Caco-2 (cell line): ENCODE measurements at regions not wholly inside any gene's neighbourhood (a gene's known extent, or its start where the extent isn't known, plus 50 kb on each side); places are given as distances from the start of the nearest gene placed in this dataset.

Experiments used
- BruUV-seq: library from RNA; stranded (reverse); fragments of 400-500 nt; replicated peaks from 2 replicates; lab custom pipeline; 2021; lab: Mats Ljungman, UMichigan
- CTCF ChIA-PET: fragments of 300-600 bp; sonication (Branson Sonifier 250); formaldehyde crosslinking; loops from one replicate; lab custom pipeline; 2022; ENCODE audit warnings: antibody characterized with exemption; lab: Charles Lee
- POLR2A ChIA-PET: fragments of 300-600 bp; sonication (Branson Sonifier 250); formaldehyde crosslinking; loops from one replicate; lab custom pipeline; 2022; ENCODE audit warnings: antibody characterized with exemption; lab: Charles Lee
- DNase-seq, 2 experiments: peaks; one replicate each; pipeline versions ENCODE4 v3.0.0 to v3.0.0-alpha.2; 2020 to 2022
- H3K27me3 ChIP-seq: replicated peaks from 2 replicates; pipeline ENCODE4 v1.6.0; 2011; ENCODE audit warnings: low read length; ENCODE audit not compliant: control insufficient read depth, insufficient read depth
- H3K36me3 ChIP-seq: 2 replicates; pipeline ENCODE4 v1.5.1; 2011; ENCODE audit warnings: low read length; ENCODE audit not compliant: control insufficient read depth, insufficient read depth
- H3K4me1 ChIP-seq: fragments of 250-450 bp; sonication (Bioruptor Pico); 2 replicates; pipeline ENCODE4 v1.5.1; 2020; ENCODE audit warnings: mild to moderate bottlenecking
- H3K4me3 ChIP-seq: 2 replicates; pipeline ENCODE4 v1.5.1; 2011; ENCODE audit warnings: low read depth, mild to moderate bottlenecking, control low read depth, low read length
- H3K9me3 ChIP-seq: fragments of 250-450 bp; sonication (Bioruptor Pico); 2 replicates; pipeline ENCODE4 v1.5.1; 2020; ENCODE audit warnings: mild to moderate bottlenecking, moderate library complexity
- H3K27ac Mint-ChIP-seq: one replicate; pipeline ENCODE4 v1.8.0; 2022; ENCODE audit warnings: mixed read lengths; ENCODE audit not compliant: unreplicated experiment
- H3K27me3 Mint-ChIP-seq: one replicate; pipeline ENCODE4 v1.8.0; 2022; ENCODE audit warnings: mixed read lengths; ENCODE audit not compliant: insufficient read depth, unreplicated experiment
- H3K36me3 Mint-ChIP-seq: one replicate; pipeline ENCODE4 v1.8.0; 2022; ENCODE audit warnings: mild to moderate bottlenecking, mixed read lengths; ENCODE audit not compliant: insufficient read depth, unreplicated experiment
- H3K4me1 Mint-ChIP-seq: one replicate; pipeline ENCODE4 v1.8.0; 2022; ENCODE audit warnings: low read depth, mixed read lengths; ENCODE audit not compliant: unreplicated experiment
- H3K4me3 Mint-ChIP-seq: one replicate; pipeline ENCODE4 v1.8.0; 2022; ENCODE audit warnings: mild to moderate bottlenecking, moderate library complexity, mixed read lengths; ENCODE audit not compliant: unreplicated experiment
- H3K9me3 Mint-ChIP-seq: one replicate; pipeline ENCODE4 v1.8.0; 2022; ENCODE audit warnings: mixed read lengths; ENCODE audit not compliant: unreplicated experiment
- CTCF ChIP-seq, 2 experiments: fragments of 200-600 bp in 1 of 2; IDR thresholded peaks; 1 replicate in 1 of 2; 2 replicates in 1 of 2; pipeline versions ENCODE4 v1.5.1 to v1.8.0; 2011 to 2022; ENCODE audit warnings: antibody characterized with exemption in 1 of 2, control low read depth in 1 of 2, inconsistent platforms in 1 of 2, low read depth in 1 of 2, low read length in 1 of 2, mild to moderate bottlenecking in 1 of 2, moderate library complexity in 1 of 2; ENCODE audit not compliant: insufficient read depth in 1 of 2, severe bottlenecking in 1 of 2, unreplicated experiment in 1 of 2
- intact Hi-C: fragments of 100-400 bp; cut with micrococcal nuclease; formaldehyde crosslinking; loops from one replicate; pipeline ENCODE4 v1.10.0; 2022; ENCODE audit not compliant: unreplicated experiment

GRCh38 chr9:557601-558201, 283.8 kb upstream of the DMRT1 start:
- Histone ChIP-seq H3K9me3 (no peaks in the 10 kb centered on the region), H3K27me3 (no peaks in the 10 kb centered on the region), H3K36me3 (no peaks in the 10 kb centered on the region), H3K4me3 (no peak overlapping the region), H3K4me1 (peaks cover 49% of the 10 kb centered on the region)
- BruUV-seq: no TSS peak
- Mint-ChIP-seq H3K4me1 (peaks cover 43% of the 10 kb centered on the region), H3K27me3 (no peaks in the 10 kb centered on the region), H3K9me3 (no peaks in the 10 kb centered on the region), H3K36me3 (peaks cover 28% of the 10 kb centered on the region), H3K27ac (peak overlapping the region; percentile 96), H3K4me3 (peak overlapping the region; percentile 58)
- intact Hi-C loops: loop anchor here (5.0 kb wide), 1 partner anchor 40 kb away; no protein-coding TSS in a partner anchor
- no peak for TF ChIP-seq CTCF (IDR thresholded peaks at IDR 0.05; ENCODE audit: insufficient read depth in 1 of 2, low read depth in 1 of 2, low read length in 1 of 2, severe bottlenecking in 1 of 2, unreplicated experiment in 1 of 2)
- peak; percentile 54 to 62 for DNase-seq
- CTCF ChIA-PET: no interaction called here
- POLR2A ChIA-PET: no interaction called here

GRCh38 chr9:561427-561826, 280.1 kb upstream of the DMRT1 start:
- Histone ChIP-seq H3K4me1 (peaks cover 38% of the 10 kb centered on the region), H3K27me3 (no peaks in the 10 kb centered on the region), H3K4me3 (no peak overlapping the region), H3K36me3 (no peaks in the 10 kb centered on the region), H3K9me3 (no peaks in the 10 kb centered on the region)
- Mint-ChIP-seq H3K27ac (no peak overlapping the region), H3K4me1 (peaks cover 42% of the 10 kb centered on the region), H3K36me3 (peaks cover 51% of the 10 kb centered on the region), H3K27me3 (no peaks in the 10 kb centered on the region), H3K9me3 (peaks cover 12% of the 10 kb centered on the region), H3K4me3 (no peak overlapping the region)
- no peak for TF ChIP-seq CTCF (IDR thresholded peaks at IDR 0.05; ENCODE audit: insufficient read depth in 1 of 2, low read depth in 1 of 2, low read length in 1 of 2, severe bottlenecking in 1 of 2, unreplicated experiment in 1 of 2)
- ChIA-PET CTCF (no interaction called here), POLR2A (no interaction called here)
- DNase-seq: peak in 1 of 2 experiments; percentile 15
- BruUV-seq: no TSS peak
- intact Hi-C loops: no loop called here

GRCh38 chr9:563200-563599, 278.3 kb upstream of the DMRT1 start:
- no peak for DNase-seq
- no peaks in the 10 kb centered on the region for H3K36me3 ChIP-seq
- H3K4me3 ChIP-seq: no peak overlapping the region
- no peaks in the 10 kb centered on the region for H3K27me3 Mint-ChIP-seq
- CTCF ChIA-PET: no interaction called here
- H3K36me3 Mint-ChIP-seq: peaks cover 46% of the 10 kb centered on the region
- H3K4me1 Mint-ChIP-seq: peaks cover 24% of the 10 kb centered on the region
- H3K4me1 ChIP-seq: peaks cover 31% of the 10 kb centered on the region
- no peak overlapping the region for H3K27ac Mint-ChIP-seq
- no peaks in the 10 kb centered on the region for H3K9me3 ChIP-seq
- H3K9me3 Mint-ChIP-seq: peaks cover 12% of the 10 kb centered on the region
- no peak for TF ChIP-seq CTCF (IDR thresholded peaks at IDR 0.05; ENCODE audit: insufficient read depth in 1 of 2, low read depth in 1 of 2, low read length in 1 of 2, severe bottlenecking in 1 of 2, unreplicated experiment in 1 of 2)
- BruUV-seq: no TSS peak
- H3K4me3 Mint-ChIP-seq: no peak overlapping the region
- POLR2A ChIA-PET: no interaction called here
- intact Hi-C loops: no loop called here
- no peaks in the 10 kb centered on the region for H3K27me3 ChIP-seq
